Muscle of back (tissue), 3 donors: ENCODE measurements at regions not wholly inside any gene's neighbourhood (a gene's known extent, or its start where the extent isn't known, plus 50 kb on each side); places are given as distances from the start of the nearest gene placed in this dataset.
A peak's percentile ranks its signal among the peaks of the same experiment; 100 is the strongest.

Experiments
- DNase-seq, 3 donors: peaks; one replicate each; pipeline versions ENCODE4 v3.0.0 to v3.0.0-alpha.2; 2013

DNA sequence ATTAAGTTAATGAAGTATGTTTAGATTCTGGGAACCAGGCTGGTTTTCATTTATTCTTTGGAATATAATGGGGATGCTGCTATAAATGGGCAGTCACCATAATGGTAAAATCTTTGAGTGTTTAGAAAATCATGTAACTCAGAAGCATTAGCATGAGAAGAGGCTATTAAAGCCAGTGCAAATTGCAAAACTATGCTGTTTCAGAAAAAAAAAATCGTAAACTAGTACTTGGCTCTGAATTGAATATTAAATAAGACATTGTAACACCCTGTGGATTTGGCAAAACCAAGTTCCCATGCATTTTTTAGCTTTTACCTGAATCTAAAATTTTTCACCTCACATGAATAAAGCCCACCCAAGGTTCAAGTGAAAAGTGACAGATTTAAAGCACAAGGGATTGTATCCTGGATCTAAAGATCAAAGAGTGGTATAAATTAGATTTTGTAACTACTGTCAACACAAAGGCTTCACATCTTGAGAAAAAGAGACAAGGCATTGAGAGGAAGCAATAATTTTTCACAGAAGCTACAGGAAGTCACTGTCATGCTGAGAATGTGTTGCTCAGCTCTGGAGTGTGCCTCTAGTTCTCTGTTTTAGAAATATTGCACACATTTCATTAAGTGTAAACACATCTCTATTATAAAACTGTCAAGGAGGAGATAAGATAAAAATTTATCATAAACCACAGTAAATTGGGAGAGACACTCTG lies 142.2 kb downstream of the ABCA8 start:
- no peak for DNase-seq

DNA sequence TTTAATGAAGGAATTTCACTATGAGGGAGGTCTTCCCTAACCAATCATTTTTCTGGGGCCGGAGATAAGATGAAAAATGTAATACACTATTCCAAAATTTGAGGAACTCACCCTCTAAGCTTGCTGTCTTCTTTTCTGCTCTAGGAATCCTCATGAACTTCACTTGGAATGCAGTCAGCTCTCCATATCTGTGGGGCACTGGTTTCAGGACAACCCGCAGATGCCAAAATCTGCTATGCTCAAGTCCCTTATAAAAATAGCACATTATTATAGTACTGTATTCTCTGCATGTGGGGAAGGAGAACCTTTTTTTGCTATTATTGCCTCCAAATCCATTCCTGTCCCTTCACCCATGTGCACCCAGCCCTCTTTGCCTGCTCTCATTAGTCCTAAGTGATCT lies 146.0 kb downstream of the ABCA8 start:
- DNase-seq: no peak

DNA sequence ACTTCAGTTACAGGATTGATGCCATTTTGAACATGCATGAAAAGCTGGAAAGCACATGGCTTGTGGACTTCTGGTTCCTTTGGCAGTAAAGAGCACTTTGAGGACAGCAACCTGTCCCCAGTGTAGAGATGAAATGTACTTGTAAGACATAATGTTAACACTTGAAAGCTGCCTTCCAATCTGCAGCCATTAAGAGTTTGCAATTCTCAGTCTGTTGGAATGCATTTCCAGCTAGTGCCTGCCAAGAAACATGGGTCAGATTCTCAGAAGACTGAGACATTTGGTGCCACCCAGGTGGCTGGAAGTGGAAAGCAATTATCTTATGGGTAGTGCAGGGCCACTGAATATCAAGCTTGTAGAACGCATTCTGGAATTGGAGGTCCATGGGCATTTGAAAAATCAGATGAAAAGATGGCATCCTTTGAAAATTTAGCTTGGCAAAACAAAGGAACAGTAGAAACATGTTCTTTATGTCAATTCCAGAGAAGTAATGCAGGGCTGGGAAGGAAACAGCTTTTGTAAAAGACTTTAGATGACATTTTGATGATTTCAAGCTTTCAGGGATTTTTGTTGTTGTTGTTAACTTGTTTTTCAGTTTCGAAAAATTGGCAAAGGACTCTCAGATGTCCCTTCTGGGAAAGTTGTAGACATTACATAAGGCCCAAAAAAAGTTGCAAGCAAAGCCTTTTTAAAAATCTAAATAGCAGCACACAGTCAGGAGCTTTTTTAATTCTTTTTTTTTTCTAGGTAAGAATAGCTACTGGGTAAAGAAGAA lies 147.0 kb downstream of the ABCA8 start:
- DNase-seq: peak; percentile 54 to 81 (median 64)

DNA sequence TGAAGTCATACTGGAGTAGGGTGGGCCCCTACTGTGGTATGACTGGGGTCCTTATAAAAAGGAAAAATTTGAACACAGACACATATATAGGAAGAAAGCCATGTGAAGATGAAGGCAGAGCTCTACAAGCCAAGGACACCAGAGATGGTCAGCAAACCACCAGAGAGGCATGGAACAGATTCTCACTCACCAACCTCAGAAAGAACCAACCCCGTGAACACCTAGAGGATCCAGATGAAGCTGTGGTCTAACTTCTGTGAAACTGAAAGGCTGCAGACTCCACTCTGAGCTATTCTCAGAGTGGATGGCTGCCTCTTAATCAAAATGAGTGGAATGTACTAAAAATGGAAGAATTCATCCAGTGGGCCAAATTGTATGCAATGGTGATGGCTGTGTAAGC lies 149.6 kb downstream of the ABCA8 start:
- DNase-seq: no peak

DNA sequence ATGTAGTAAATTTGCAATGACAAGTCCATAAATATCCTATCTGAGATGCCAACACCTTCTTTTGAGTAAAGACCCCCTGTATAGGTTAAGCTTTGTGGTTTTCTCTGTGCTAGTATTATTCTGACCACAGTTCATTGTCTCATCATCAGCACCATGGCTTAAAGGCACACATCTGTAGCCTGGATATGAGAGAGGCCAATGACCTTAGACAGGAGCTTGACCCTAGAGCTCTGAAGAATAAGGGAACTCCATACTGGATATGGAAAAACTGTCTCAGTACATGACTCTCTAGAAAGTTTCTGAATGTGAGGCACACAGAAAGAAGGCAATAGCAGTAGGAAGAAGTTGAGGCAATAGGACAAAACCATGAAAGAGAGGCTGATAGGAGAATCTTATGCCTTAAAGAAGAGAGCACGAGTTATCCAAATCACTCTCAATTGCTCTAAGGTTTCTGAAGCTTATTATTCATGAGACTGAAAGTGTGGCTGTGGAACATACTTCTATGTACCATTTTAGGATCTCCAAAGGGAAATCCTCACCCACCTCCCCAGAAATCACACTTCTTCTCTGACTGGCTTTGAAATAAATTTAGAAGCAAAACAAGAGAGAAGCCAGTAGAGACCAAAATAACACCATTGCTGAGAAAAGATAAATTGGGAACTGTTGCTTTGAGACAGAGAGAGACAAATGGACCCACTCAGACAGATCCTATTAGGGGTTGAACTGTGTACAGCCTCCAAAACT lies 150.2 kb downstream of the ABCA8 start:
- DNase-seq: no peak

DNA sequence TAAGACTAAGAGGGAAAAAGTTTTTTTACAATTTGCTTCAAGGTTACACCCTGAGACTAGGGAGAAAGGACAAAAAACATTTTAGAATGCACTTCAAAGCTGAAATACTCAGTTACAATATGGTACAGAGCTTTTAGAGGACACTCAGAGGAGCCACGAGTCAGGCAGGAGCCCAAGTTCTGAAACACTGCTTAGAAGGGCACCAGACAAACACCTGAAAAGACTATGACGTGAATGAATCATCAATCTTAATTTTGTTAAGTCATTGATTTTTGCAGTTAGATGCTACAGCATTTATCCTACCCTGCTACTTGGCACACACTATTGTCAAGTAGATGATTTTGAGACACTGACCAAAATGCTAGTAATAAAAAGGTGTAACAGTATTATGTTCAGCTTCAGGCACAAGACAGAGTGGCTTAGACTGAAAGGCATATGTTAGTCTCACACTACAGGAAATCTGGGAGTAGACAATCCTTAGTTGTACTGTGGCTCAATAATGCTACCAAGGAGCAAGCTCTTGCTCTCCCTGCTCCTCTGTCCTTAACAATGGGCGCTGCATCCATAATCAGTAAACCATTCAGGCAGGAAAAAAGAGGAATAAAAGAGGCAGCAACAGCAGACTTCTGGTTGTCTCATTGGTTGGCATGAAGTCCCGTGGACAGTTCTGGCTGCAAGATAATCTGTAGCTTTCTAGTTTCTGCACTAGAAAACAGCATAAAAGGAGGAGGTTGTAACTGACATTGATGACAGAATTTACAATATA lies 151.8 kb downstream of the ABCA8 start:
- DNase-seq: no peak

DNA sequence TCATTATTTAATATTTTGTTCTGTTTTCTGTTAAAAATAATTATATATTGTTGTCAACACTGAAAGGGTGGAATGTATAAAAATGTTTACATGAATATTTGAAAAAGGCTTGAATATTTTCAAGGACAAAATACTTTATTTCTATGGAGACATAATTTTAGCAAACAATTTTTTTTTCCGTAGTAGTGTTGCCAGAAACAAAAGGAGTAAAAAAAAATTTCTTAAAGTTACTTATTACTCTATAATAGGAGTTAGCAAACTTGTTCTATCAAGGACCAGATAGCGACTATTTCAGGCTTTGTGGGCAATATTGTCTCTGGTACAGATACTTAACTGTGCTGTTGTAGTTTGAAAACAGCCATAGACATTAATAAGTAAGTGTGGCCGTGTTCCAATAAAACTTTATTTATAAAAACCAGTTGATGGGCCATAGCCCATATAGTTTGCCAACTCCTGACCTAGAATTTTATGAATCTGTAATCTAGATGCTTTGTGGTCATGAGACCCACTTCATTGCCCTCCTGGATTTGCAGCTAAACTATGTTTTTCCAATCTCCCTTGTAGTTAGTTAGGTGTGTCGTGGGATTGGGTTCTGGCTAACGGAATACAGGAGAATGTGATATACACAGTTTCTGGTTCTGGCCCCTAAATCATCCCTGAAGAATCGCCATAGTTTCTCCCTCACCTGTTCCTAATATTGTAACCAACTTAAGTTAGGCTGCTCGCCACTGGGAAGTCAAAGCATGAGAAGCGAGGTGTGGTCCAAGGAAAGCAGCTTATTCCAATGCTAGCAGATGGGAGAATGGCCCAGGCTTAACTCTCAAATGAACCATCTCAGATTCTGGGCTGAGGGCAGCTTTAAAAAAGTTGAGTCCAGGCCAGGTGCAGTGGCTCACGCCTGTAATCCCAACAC lies 153.6 kb downstream of the ABCA8 start:
- DNase-seq: peak in 2 of 3 donors; percentile 63 to 83

DNA sequence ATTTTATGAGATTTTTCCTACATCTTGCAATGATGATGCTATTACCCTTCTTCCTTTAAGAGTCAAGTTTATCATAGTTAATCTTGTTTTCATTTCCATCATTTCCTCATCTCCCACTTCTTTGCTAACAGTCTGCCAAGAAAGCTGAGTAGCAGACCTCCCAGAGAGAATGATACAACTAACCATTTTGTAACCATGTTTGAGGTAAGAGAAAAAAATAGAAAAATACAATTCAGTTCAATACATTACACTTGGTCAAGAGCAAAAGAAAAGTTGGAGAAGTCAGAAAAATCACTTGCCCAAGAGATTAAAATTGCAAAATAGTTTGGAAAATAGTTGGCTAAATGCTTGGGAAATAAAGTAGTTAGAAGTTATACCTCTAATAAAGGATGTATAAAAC lies 154.4 kb downstream of the ABCA8 start:
- peak in 1 of 3 donors; percentile 73 for DNase-seq

DNA sequence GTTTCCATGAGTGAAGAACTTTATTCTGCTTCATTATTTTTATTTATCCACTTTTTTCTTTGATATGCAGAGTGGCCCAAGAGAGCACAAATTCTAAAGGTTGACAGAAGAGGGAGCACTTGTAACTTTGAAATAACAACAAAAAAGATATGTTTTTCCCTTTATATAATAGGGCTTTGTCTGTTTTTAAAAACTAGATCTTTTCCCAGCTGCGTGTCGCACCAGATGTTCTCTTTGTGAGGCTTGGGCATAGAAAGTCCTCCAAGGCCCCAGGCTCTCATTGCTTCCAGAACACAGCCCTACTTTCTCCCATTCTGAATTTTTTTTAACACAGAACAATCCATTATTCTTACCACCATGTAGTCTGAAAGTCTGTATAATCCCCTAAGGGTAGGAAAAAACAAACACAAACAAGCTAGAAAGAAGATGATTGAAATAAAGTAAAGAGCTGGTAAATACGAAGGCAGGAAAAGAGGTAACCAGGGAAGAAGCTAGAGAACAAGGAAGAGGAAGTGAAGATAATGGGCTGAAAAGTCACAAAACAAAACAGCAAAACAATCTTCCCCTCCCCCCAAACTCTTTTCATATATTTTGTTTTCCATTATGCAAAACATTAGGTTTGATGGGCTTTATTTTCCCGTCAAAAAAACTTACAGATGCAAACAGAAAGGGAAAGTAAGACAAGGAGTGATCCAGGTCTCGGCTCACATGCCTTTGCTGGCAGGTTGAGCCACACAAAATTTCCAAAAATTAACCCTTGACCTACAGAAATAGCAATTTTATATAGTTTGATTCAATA lies 160.4 kb downstream of the ABCA8 start:
- peak; percentile 82 to 95 (median 87) for DNase-seq

DNA sequence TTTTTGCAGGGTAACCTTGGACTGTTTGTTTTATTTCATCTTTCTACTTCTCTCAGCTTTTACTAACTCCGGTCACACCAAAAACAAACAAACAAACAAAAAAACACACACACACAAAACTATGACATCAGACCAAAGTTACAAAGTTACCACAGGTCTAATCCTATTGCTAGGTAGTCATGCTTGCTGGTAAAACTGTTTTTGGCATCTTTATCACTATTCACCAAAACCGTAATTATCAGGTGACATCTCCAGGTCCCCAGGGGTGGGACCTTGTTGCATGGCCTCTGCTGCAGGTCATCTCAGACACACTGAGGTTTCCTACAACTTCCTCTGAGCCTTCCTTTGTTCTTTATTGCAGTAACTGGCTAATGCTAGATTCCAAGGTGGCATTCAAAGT lies 162.3 kb downstream of the ABCA8 start:
- no peak for DNase-seq

DNA sequence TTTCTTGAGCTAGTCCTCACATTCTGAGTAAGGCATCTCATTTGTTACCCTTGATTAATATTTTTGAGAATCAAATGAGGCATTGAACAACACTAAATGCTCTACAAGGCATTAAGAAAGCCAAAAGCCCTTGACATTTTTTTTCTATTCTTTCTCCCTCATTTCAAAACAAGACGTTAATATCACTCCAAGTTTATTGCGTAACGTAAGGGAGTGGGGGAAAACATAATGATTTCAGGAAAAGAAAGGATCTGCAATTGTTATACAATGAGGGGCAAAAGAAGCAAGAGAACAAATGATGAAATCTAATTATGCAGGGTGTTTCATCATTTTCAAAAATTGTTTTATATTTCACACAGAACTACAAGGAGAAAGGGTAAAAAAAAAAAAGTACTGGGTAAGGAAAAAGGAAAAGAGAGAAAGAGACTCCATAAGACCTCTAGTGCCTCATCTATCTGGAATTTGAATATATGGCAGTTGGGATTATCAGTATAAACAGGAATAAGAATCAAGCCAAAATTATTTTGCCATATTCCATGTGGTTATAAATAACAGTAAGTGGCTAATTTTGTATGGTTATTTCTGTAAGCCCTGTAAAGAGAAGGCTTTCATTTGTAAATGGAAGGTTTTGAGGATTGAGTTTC lies 163.0 kb downstream of the ABCA8 start:
- DNase-seq: peak in 1 of 3 donors; percentile 79

DNA sequence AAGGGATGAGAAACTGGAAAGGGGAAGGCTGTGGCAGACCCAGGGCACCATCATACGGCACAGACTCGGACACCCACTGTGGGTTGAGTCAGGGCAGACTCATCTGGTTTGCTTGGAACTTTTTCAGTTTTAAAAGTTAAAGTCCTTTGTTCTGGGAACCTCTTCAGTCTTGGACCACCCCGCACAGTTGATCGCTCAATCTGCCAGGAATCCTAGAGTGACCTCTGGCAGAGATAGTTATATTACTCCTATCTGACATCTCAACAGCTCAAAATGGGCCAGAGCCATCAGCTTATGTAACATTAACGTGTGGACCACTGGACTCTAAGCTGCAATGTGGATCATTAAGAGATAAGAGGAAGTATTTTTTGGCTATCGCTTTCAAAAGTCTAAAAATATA lies 164.3 kb downstream of the ABCA8 start:
- peak; percentile 70 to 81 (median 77) for DNase-seq

DNA sequence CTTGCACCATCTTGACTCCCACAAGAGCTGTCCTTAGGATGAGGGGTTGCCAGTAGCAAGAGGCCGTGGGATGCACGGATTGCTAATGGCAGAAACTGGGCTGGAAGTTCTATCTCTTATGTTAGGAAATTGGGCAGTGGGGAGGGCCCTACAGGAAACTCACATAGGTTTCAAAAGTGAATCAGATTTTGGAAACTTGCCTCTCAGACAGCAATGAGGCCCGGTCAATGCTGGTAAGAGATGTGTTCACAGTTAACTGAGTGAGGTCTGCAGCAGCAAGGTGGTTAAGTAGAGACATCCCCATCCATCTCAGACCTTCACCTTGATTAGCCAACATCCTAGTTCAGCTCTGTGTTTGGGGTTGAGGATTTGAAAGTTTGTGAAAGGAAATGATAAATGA lies 164.7 kb downstream of the ABCA8 start:
- no peak for DNase-seq

DNA sequence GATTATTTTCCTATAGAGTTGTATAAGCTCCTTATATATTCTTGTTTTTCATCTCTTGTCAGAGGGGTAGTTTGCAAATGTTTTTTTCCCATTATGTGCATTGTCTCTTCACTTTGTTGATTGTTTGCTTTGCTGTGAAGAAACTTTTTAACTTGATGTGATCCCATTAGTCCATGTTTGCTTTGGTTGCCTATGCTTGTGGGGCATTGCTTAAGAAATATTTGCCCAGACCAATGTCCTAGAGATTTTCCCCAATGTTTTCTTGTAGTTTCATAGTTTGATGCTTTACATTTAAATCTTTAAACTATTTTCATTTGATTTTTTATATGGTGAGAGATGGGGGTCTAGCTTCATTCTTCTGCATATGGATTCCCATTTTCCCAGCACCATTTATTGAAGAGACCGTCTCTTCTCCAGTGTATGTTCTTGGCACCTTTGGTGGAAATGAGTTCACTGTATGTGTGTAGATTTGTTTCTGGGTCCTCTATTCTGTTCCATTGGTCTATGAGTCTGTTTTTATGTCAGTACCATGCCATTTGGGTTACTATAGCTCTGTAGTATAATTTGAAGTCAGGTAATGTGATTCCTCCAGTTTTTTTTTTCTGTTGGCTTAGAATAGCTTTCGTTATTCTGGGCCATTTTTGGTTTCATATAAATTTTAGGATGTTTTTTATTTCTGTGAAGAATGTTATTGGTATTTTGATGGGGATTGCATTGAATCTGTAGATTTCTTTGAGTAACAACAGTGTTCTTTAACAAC lies 165.8 kb downstream of the ABCA8 start:
- DNase-seq: no peak

DNA sequence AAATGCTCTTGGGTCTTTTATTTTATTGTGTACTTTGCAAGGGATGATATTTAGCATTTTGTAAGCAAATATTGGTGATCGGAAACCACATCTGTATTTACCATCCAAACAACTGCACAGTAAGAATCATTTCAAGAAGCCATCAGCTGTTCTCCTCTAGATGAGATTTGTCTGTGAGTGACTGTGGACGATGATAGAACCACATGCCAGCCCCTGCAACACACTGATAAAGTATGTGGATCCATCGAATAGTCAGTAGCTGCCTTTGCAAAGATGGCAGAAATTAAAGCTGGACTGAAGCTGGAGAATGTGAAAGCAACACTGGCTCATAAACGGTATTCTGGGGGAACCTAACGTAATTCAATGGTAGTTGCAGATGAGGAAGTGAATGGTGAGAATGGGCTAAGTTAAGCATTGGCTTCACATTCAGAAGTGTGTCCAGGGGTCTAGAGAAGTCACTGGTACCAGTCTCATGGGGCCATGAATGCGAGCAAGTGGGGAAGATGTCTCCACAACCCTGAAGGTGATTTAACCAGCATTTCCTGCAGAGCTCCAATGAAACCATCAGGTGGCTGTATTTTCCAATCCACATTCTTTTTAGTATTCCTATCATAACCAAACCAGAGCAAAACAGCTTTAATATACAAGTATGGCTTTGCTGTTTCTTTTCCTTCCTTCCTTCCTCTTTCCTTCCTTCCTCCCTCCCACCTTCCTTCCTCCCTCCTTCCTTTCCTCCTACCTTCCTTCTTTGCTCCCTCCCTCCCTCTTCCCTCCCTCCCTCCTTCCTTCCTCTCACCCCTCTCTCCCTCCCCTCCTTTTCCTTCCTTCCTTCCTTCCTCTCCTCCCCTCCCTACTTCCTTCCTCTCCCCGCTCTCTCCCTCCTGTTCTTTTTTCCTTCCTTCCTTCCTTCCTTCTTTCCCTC lies 169.4 kb downstream of the ABCA8 start:
- DNase-seq: no peak

DNA sequence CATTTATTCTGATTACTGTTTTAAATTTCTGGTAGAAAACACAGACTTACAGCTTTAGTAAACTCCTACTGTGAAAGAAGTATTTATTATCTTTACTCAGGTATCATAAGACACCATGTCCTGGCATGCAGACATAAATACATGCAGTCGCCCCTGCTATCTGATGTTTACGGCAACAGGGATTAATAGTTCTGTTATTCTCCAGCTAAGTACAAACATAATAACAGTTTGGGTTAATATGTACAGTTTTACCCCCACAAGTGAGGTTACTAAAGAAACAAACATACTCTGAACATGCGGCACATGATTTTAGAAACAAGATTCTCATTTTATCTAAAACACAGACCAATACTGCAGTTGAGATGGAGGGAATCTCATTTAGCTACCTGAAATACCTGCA lies 170.8 kb downstream of the ABCA8 start:
- no peak for DNase-seq

DNA sequence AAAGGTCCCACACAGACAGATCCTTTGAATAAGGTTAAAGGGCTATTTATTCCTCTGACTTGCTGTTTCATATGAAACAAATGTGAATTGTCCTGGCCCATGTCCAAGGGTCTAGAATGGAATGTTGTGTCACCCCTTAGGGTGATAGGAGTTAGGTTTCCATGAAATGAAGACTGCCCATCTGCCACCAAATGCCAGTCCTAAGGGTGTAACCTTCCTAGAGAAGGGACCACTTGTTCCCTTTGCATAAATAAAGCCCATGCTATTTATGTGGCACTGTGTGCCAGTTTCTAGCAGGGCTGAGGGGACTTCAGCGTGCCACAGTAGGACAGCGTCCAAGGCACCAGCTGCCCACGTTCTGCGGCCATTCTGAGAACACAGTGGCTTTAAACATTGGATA lies 171.3 kb downstream of the ABCA8 start:
- peak in 1 of 3 donors; percentile 57 for DNase-seq
